ENCODE measurements at regions not wholly inside any gene's neighbourhood (a gene's known extent, or its start where the extent isn't known, plus 50 kb on each side); places are given as distances from the start of the nearest gene placed in this dataset.
"Not testable (repeated sequence)": the region's sequence is repeated elsewhere in the genome, so short reads cannot be mapped to it uniquely, and the experiment has no call there.

GRCh38 chr15:101965353-101965752 is 153.4 kb downstream of the OR4F15 start:
- TF ChIP-seq CTCF (IDR thresholded peaks at IDR 0.05; ENCODE audit: control extremely low read depth in 1 of 3, insufficient read depth in 1 of 3, low read depth in 1 of 3, low read length in 3 of 3); SIN3A (conservative IDR thresholded peaks at IDR 0.05 in 1 of 2, IDR thresholded peaks at IDR 0.05 in 1 of 2; ENCODE audit: low read depth in 1 of 2, low read length in 2 of 2); EZH2 (IDR thresholded peaks at IDR 0.05; ENCODE audit: low read depth, low read length, severe bottlenecking); EP300 (IDR thresholded peaks at IDR 0.05; ENCODE audit: borderline replicate concordance in 1 of 2, low read depth in 2 of 2, low read length in 2 of 2): not testable (repeated sequence)

Measured in H1 (cell line).